Endothelial cell of umbilical vein (primary cell): ENCODE measurements at regions not wholly inside any gene's neighbourhood (a gene's known extent, or its start where the extent isn't known, plus 50 kb on each side); places are given as distances from the start of the nearest gene placed in this dataset.

Experiments
- BruUV-seq: library from RNA; stranded (reverse); fragments of 400-500 nt; replicated peaks from 2 replicates; lab custom pipeline; 2021; lab: Mats Ljungman, UMichigan
- CTCF ChIA-PET: fragments of 300-600, 350-600 bp; sonication (Branson Sonifier 250); formaldehyde crosslinking; loops from one replicate; lab custom pipeline; 2021; ENCODE audit warnings: antibody characterized with exemption, inconsistent platforms; lab: Charles Lee
- POLR2A ChIA-PET: fragments of 300-600, 350-600 bp; sonication (Branson Sonifier 250); formaldehyde crosslinking; loops from one replicate; lab custom pipeline; 2021; ENCODE audit warnings: antibody characterized with exemption, inconsistent platforms; lab: Charles Lee
- DNase-seq: peaks from one replicate; pipeline ENCODE4 v3.0.0-alpha.2; 2011; ENCODE audit warnings: low read depth, low spot score
- FAIRE-seq: peaks from 2 replicates; lab custom pipeline; 2011; peaks lifted over from hg19 to GRCh38; lab: Jason Lieb, UNC
- H2AFZ ChIP-seq: 2 replicates; pipeline ENCODE4 v1.6.0; 2012; ENCODE audit warnings: low read depth, low read length, control low read depth, inconsistent platforms
- H3K27ac ChIP-seq: 2 replicates; pipeline ENCODE4 v1.5.1; 2011; ENCODE audit warnings: low read depth, mild to moderate bottlenecking, control low read depth, low read length, moderate library complexity; ENCODE audit not compliant: insufficient read depth
- H3K27me3 ChIP-seq, 2 experiments: 2 replicates each; pipeline versions ENCODE4 v1.6.0 to v1.6.1; 2011; ENCODE audit warnings: low read length in 2 of 2, mixed read lengths in 1 of 2; ENCODE audit not compliant: control insufficient read depth in 2 of 2, insufficient read depth in 2 of 2
- H3K36me3 ChIP-seq, 2 experiments: 2 replicates in 1 of 2; 3 replicates in 1 of 2; pipeline ENCODE4 v1.5.1; 2011; ENCODE audit warnings: low read length in 2 of 2, mild to moderate bottlenecking in 1 of 2, moderate library complexity in 1 of 2; ENCODE audit not compliant: control insufficient read depth in 2 of 2, insufficient read depth in 2 of 2; ENCODE audit errors: extremely low read depth in 1 of 2
- H3K4me1 ChIP-seq: 3 replicates; pipeline ENCODE4 v1.5.1; 2011; ENCODE audit warnings: mild to moderate bottlenecking, low read length; ENCODE audit not compliant: control insufficient read depth, insufficient read depth; ENCODE audit errors: extremely low read depth
- H3K4me2 ChIP-seq: 2 replicates; pipeline ENCODE4 v1.6.1; 2011; ENCODE audit warnings: low read length, control low read depth, mixed read lengths; ENCODE audit not compliant: insufficient read depth
- H3K4me3 ChIP-seq, 3 experiments: fragments of 200-600 bp in 1 of 3; sonication (generic), shearing (Covaris generic) in 1 of 3; replicated peaks in 1 of 3; 2 replicates each; pipeline ENCODE4 v1.5.1; 2011 to 2016; ENCODE audit warnings: control low read depth in 3 of 3, low read length in 3 of 3, mild to moderate bottlenecking in 2 of 3, inconsistent platforms in 1 of 3, low read depth in 1 of 3, moderate library complexity in 1 of 3; ENCODE audit not compliant: insufficient read depth in 1 of 3
- H3K79me2 ChIP-seq: 2 replicates; pipeline ENCODE4 v1.6.0; 2012; ENCODE audit warnings: low read length, inconsistent platforms; ENCODE audit not compliant: control insufficient read depth, insufficient read depth
- H3K9ac ChIP-seq: replicated peaks from 2 replicates; pipeline ENCODE3; 2011; ENCODE audit warnings: low read length, control low read depth; ENCODE audit not compliant: insufficient read depth; ENCODE audit errors: extremely low read depth
- H3K9me1 ChIP-seq: replicated peaks from 3 replicates; pipeline ENCODE4 v1.6.0; 2011; ENCODE audit warnings: mild to moderate bottlenecking, low read length; ENCODE audit not compliant: control insufficient read depth, insufficient read depth; ENCODE audit errors: extremely low read depth
- H3K9me3 ChIP-seq: replicated peaks from 2 replicates; pipeline ENCODE4 v1.5.1; 2012; ENCODE audit warnings: low read length, inconsistent platforms; ENCODE audit not compliant: control insufficient read depth, insufficient read depth
- H4K20me1 ChIP-seq: replicated peaks from 2 replicates; pipeline ENCODE3; 2011; ENCODE audit warnings: mild to moderate bottlenecking, low read length; ENCODE audit not compliant: control insufficient read depth, insufficient read depth; ENCODE audit errors: extremely low read depth
- CTCF ChIP-seq, 2 donors: IDR thresholded peaks; 1 replicate in 1 of 2; 2 replicates in 1 of 2; pipeline ENCODE4 v1.5.1; 2011; ENCODE audit warnings: low read length in 2 of 2, mild to moderate bottlenecking in 2 of 2, moderate library complexity in 2 of 2, control low read depth in 1 of 2, inconsistent platforms in 1 of 2, low read depth in 1 of 2; ENCODE audit not compliant: insufficient read depth in 1 of 2; ENCODE audit errors: extremely low read depth in 1 of 2
- EZH2 ChIP-seq: IDR thresholded peaks from 2 replicates; pipeline ENCODE4 v1.6.1; 2012; ENCODE audit warnings: borderline replicate concordance, low read depth, mild to moderate bottlenecking, moderate library complexity, low read length, inconsistent platforms; ENCODE audit not compliant: severe bottlenecking
- FOS ChIP-seq: IDR thresholded peaks from 2 replicates; pipeline ENCODE4 v1.6.1; 2011; ENCODE audit warnings: mild to moderate bottlenecking, low read length, moderate library complexity, borderline replicate concordance; ENCODE audit not compliant: insufficient read depth
- GATA2 ChIP-seq: IDR thresholded peaks from 2 replicates; pipeline ENCODE4 v1.7.0; 2011; ENCODE audit warnings: low read depth, mild to moderate bottlenecking, moderate library complexity, mixed read lengths, low read length; ENCODE audit not compliant: insufficient read length, insufficient read depth
- JUN ChIP-seq: IDR thresholded peaks from 2 replicates; pipeline ENCODE4 v1.6.1; 2011; ENCODE audit warnings: borderline replicate concordance, low read depth; ENCODE audit not compliant: insufficient read length, insufficient read depth
- MAX ChIP-seq: IDR thresholded peaks from 2 replicates; pipeline ENCODE4 v1.6.1; 2011; ENCODE audit not compliant: insufficient read depth, insufficient read length
- MYC ChIP-seq: IDR thresholded peaks from one replicate; pipeline ENCODE4 v1.6.1; 2011; ENCODE audit warnings: mild to moderate bottlenecking, low read depth, low read length
- POLR2A ChIP-seq: IDR thresholded peaks from 2 replicates; pipeline ENCODE4 v1.6.1; 2012; ENCODE audit warnings: low read depth, mild to moderate bottlenecking, control low read depth, low read length
- POLR2AphosphoS5 ChIP-seq: IDR thresholded peaks from 2 replicates; pipeline ENCODE4 v1.6.1; 2012; ENCODE audit warnings: low read depth, mild to moderate bottlenecking, control low read depth, low read length, moderate library complexity; ENCODE audit not compliant: insufficient read depth
- dilution Hi-C: fragments of 300-500 bp; cut with MboI; formaldehyde crosslinking; loops from one replicate; pipeline ENCODE4 v1.15.0; 2019; ENCODE audit warnings: low sequenced_read_pairs; ENCODE audit not compliant: extremely low pct_ligation_motif_present
- intact Hi-C: fragments of 100-400 bp; cut with micrococcal nuclease; formaldehyde crosslinking; loops from one replicate; pipeline ENCODE4 v1.10.0; 2022

GRCh38 chr13:73902847-73903246, 231.4 kb downstream of the KLF12 start:
- Histone ChIP-seq H3K4me2 (no peak overlapping the region), H3K36me3 (no peaks in the 10 kb centered on the region), H2AFZ (no peak overlapping the region), H3K4me3 (no peak overlapping the region), H3K4me1 (peaks cover 8% of the 10 kb centered on the region), H3K27ac (no peak overlapping the region), H4K20me1 (no peaks in the 10 kb centered on the region), H3K9ac (no peak overlapping the region), H3K27me3 (no peaks in the 10 kb centered on the region), H3K9me3 (no peaks in the 10 kb centered on the region), H3K9me1 (no peaks in the 10 kb centered on the region), H3K79me2 (no peaks in the 10 kb centered on the region)
- ChIA-PET POLR2A (no interaction called here), CTCF (no interaction called here)
- intact Hi-C loops = no loop called here
- BruUV-seq = no TSS peak
- DNase-seq (no peak), FAIRE-seq (no peak)
- dilution Hi-C loops = no loop called here
- TF ChIP-seq POLR2A = no peak
- TF ChIP-seq JUN = no peak
- TF ChIP-seq POLR2AphosphoS5 = no peak
- TF ChIP-seq FOS = no peak
- no peak for TF ChIP-seq GATA2
- no peak for TF ChIP-seq MYC
- no peak for TF ChIP-seq CTCF (IDR thresholded peaks at IDR 0.05; ENCODE audit: extremely low read depth in 1 of 2, insufficient read depth in 1 of 2, low read depth in 1 of 2, low read length in 2 of 2)
- no peak for TF ChIP-seq EZH2
- no peak for TF ChIP-seq MAX
